C1 segment of cervical spinal cord (tissue), 14 donors: ENCODE measurements at regions not wholly inside any gene's neighbourhood (a gene's known extent, or its start where the extent isn't known, plus 50 kb on each side); places are given as distances from the start of the nearest gene placed in this dataset.
"Not testable (repeated sequence)": the region's sequence is repeated elsewhere in the genome, so short reads cannot be mapped to it uniquely, and the experiment has no call there.

Source experiments
- DNase-seq, 14 donors: peaks; one replicate each; lab custom pipeline; 2025; lab: John Stamatoyannopoulos, UW

GRCh38 chr2:52312486-52312885 is 1280.6 kb upstream of the NRXN1 start:
- no peak for DNase-seq

DNA sequence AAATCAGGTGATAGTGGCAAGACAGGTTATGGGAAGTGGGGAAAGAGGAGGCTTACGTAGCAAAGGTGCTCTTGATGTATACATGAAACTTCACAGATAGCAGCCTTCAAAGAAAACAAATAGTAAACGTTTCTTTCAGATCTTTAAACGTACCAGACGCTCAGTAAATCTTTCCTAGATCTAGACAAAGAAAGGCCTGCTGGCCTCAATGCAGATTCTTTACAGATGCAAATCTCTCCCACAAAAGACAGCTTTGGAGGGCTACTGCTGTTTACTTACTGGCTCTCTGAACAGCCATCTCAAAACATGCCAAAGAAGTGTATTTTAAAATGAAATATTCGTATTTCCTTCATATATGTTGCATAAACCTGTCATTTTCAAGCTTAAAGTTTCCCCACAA is 1279.9 kb upstream of the NRXN1 start:
- no peak for DNase-seq

GRCh38 chr2:52308156-52308555 is 1276.2 kb upstream of the NRXN1 start:
- no peak for DNase-seq

- no peak for DNase-seq
Observed at GRCh38 chr2:52294628-52295027, 1262.7 kb upstream of the NRXN1 start.

DNA sequence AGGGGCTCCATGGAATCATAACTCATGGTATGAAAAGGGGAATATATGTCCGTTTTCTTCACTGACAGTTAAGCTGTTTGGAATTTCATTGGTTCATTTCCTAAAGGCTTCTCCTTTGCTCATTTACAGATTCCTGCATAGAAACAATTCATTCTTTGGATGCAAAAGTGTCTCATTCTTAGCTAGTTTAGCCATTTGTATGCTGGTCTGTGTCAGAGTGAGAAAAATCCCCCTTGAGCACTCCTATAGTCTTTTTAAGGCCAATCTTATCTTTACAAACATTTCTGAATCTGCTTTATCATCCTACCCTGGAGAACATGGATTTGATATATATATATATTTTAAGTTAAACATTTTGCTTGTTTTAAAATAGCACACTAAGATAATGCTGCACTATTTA is 1260.9 kb upstream of the NRXN1 start:
- no peak for DNase-seq

GRCh38 chr2:52289741-52290140 is 1257.8 kb upstream of the NRXN1 start:
- no peak for DNase-seq

DNA sequence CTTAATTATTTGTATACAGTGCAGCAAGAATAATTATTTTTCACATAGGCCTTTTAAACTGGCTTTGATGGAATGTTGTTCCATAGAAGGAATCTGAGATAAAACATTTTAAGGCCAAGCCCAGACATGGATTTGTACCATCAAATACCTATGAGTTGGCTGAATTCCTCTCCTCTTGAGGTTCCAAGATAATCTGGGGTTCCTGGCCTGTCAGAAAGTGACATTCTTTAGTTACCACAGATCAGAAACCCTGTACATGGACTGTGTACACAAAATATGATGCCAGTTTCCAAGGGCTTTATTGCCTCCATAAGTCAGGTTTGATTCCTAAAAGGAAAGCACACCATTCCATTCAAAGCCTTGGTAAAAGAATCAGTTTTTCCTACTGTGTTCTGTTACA is 1256.7 kb upstream of the NRXN1 start:
- no peak for DNase-seq

DNA sequence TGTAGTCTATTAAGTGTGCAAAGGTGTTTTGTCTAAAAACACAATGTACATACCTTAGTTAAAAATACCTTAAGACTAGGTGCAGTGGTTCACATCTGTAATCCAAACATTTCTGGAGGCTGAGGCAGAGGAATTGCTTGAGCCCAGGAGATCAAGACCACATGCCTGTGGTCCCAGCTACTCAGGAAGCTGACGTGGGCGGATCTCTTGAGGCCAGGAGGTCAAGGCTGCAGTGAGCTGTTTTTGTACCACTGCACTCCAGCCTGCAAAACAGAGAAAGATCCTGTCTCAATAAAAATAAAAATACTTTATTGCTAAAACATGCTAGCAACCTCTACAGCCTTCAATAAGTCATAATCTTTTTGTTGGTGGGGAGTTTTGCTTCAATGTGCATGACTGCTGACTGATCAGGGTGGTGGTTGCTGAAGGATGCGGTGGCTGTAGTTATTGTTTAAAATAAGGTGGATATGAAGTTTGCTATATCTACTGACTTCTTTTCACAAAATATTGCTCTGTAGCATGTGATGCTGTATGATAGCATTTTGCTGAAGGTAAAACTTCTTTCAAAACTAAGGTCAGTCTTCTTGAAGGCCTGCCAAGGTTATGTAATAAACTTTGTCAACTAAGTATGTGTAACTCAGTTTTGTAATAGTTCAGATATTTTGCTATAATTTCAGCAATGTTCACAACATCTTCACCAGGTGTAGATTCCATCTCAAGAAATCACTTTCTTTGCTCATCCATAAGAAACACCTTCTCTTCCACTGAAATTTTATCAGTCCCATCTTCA is 1238.0 kb upstream of the NRXN1 start:
- no peak for DNase-seq

- no peak for DNase-seq
Observed at GRCh38 chr2:52264911-52265310, 1233.0 kb upstream of the NRXN1 start.

DNA sequence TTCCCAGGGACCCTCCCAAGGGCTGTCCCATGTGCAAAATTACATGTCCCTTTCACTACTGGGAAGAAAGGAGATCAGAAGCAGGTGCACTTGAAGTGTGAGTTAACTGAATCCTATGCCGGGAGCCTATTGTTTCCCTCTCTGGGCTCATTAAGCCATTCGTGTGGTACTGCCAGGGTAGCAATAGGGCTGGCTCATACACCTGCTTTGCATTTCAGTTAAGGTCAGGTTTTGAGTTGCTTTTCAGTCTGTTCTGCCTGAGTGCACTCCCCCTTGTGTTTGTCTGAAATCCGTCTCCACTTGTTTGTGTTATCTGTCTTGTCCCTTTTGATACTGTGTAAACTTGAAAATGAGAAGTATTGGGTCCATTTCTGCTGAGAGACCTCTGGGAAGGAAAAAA is 1232.6 kb upstream of the NRXN1 start:
- DNase-seq: no peak

DNA sequence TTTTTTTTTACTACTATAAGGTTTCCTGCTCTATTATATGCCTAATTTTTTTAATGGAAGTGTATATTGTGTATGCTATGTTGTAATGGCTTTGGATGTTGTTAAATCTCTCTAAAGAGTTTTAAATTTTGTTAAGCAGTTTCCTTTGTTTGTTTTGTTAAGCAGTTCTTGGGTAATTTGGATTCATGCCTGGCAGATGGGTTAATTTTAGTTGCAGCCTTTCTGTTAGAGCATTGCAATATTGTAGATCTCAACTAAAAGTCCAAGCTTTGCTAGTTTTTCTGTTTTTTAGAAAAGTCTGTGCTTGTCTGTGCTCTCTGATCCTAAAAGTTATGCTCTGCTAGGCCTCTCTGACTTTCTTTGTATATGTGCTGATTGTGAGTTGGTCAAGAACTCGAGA is 1229.0 kb upstream of the NRXN1 start:
- no peak for DNase-seq

DNA sequence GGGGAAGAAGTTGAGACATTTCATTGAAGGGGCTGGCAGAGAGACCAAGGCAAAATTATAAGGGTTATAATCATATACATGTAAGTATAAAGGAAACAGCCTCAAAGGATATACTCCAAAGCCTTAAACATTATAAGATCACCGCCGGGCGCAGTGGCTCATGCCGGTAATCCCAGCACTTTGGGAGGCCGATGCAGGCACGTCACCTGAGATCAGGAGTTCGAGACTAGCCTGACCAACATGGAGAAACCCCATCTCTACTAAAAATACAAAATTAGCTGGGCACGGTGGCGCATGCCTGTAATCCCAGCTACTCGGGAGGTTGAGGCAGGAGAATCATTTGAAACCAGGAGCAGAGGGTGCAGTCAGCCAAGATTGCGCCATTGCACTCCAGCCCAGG is 1227.0 kb upstream of the NRXN1 start:
- DNase-seq: not testable (repeated sequence)

DNA sequence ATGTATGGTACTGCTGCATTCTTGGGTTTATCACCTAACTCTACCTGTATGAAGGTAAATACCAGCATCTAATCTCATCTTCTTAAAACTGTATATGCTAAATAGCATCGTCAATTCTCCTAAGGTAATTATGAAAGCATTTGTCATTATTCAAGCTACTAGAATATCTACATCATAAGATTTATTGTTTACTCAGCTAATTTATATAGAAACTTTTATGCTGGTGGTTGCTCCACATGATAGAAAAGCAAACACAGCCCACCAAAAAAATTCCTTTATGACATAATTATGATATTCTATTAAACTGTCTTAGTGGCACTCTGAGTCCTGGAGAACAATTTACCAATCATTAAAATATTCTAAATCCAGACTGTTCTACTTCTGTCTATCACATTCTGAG is 1226.1 kb upstream of the NRXN1 start:
- DNase-seq: no peak

- no peak for DNase-seq
Observed at GRCh38 chr2:52253416-52253980, 1221.6 kb upstream of the NRXN1 start.

DNA sequence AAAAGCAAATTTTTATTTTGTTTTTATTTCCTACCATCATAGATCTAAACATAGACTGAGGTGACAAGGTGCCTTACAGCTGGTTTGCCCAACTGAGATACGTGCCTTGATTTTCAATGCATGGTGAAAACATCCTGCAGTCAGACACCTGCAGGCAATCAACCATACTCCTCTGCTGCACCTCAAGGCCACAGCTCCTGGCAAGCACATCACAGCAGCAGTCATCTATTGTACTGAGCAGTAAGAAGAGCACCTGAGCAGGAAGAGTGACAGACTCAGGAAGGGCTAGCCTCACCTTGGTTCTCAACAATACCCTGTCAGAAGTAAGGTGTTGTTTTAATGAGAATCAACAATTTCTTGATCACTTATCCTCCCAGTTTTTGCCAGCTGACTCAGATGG is 1206.8 kb upstream of the NRXN1 start:
- DNase-seq: no peak

GRCh38 chr2:52222128-52222527 is 1190.2 kb upstream of the NRXN1 start:
- DNase-seq: no peak

- no peak for DNase-seq
Observed at GRCh38 chr2:52220393-52220792, 1188.5 kb upstream of the NRXN1 start.

DNA sequence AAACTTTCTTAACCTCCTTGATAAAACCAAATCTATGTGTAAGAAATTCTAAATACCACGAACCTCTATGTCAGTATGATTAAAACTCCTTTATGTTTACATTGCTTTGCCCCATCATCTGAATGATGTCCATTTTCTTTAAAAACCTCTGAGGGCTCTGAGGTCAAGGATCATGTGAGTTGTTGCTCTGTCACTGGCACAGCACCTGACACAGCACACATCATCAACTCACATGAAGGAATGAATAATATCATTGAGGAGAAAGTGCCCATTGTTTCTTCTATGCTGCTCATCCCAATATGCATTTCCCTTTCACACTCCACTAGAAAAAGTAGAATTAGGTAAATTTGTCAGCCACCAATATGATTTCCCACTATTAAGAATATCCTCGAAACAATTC is 1178.7 kb upstream of the NRXN1 start:
- no peak for DNase-seq

DNA sequence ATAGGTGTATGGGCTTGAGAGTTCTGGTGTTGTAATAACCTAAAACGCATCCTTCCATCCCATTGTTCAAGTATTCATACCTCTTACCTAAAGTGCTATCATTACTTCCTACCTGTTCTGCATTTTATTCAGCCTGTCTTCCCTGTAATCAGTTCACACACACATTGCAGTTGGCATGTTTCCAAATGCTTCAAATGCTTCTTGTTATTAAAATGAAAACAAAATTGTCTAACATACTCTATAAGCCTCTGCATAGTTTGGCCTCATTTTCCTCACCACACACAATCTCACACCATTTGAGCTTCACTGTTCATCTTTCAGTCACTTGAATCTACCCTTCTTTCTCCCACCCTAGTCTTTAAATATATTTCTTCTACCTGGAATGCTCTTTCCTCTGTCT is 1178.2 kb upstream of the NRXN1 start:
- no peak for DNase-seq

DNA sequence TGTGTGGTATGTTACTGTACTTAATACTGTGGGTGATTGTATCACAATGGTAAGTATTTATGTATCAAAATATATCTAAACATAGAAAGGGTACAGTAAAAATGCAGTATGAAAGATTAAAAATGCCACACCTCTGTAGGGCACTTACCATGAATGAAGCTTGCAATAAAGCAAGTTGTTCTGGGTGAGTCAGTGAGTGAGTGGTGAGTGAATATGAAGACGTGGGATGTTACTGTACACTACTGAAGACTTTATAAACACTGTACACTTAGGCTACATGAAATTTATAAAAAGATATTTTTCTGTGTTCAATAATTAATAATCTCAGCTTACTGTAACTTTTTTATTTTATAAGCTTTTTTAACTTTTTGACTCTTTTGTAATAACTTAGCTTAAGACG is 1162.4 kb upstream of the NRXN1 start:
- no peak for DNase-seq

- no peak for DNase-seq
Observed at GRCh38 chr2:52193804-52194203, 1161.9 kb upstream of the NRXN1 start.

GRCh38 chr2:52192656-52193055 is 1160.7 kb upstream of the NRXN1 start:
- no peak for DNase-seq

DNA sequence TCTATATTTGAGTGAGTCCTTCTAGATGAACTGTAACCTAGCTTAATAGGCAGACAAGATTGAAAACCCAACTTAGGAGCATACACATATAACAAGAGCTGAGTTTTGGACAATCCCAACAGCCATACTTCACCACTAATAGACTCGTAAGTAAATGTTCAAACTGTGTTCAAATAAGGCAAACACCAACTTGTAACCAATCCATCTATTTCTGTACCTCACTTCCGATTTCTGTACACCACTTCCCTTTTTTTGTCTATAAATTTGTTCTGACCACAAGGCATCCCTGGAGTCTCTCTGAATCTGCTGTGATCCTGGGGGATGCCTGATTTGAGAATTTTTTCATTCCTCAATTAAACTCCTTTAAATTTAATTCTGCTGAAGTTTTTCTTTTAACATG is 1149.1 kb upstream of the NRXN1 start:
- DNase-seq: no peak

DNA sequence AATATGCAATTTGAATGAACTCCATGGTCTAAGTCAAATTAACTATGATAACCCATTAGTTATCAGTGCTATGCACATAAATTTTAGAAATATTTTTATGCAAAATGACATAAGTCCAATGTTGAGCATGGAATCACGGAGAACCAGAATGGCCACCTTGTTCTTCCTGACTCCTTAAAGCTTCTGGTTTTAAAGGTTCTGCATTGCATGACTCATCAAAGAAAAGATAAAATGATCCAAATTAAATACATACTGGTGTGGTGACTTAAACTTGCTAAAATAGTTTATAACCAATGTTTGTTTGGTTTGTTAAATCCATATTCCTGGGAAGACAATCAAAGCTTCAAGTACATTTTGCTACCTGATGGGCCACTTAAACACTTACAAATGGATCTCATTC is 1146.9 kb upstream of the NRXN1 start:
- DNase-seq: no peak
